ENCODE measurements at regions not wholly inside any gene's neighbourhood (a gene's known extent, or its start where the extent isn't known, plus 50 kb on each side); places are given as distances from the start of the nearest gene placed in this dataset.

DNA sequence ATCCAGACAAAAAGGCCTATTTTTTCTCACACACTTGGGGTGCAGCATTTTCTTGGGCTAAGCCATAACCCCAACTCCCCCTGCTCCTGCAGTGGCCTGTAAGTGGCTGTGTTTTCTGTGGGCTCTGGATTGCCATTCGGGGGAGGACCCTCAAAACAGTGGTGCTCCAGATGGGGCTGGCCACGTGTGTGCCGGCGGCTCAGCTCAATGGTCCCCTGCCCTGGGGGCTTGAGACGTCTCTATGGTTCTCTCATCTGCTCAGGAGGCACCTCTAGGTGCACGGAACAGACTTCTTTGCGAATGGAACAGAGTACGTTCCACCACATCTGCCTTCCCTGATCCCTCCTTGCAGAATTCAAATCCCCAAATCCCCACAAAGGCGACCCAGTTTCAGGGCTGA, 250.0 kb upstream of the SHH start:
- no peak for DNase-seq
- H3K4me1 Mint-ChIP-seq (ENCODE audit: low read depth), result no peaks in the 10 kb centered on the region
- no peak overlapping the region for H3K27ac Mint-ChIP-seq
- no peak for TF ChIP-seq CTCF (IDR thresholded peaks at IDR 0.05)
- H3K9me3 ChIP-seq (ENCODE audit: control insufficient read depth in 1 of 2, insufficient read depth in 1 of 2, low read length in 2 of 2), result peaks cover 0 to 29% of the 10 kb centered on the region in 2 experiments
- H3K9me3 Mint-ChIP-seq, result no peaks in the 10 kb centered on the region
- no peak overlapping the region for H3K4me3 Mint-ChIP-seq
- no peaks in the 10 kb centered on the region for H3K36me3 ChIP-seq (ENCODE audit: insufficient read depth, low read length)
- H3K27ac ChIP-seq (ENCODE audit: low read depth in 1 of 2, low read length in 2 of 2), result no peak overlapping the region
- ChIA-PET CTCF (no interaction called here), POLR2A (no interaction called here)
- intact Hi-C loops (cut with DNase I, micrococcal nuclease), result no loop called here
- ATAC-seq (ENCODE audit: poor library complexity), result no peak
- no peaks in the 10 kb centered on the region for H3K36me3 Mint-ChIP-seq (ENCODE audit: low read depth)
- H3K27me3 ChIP-seq (ENCODE audit: control insufficient read depth in 1 of 2, insufficient read depth in 2 of 2, low read length in 2 of 2), result peaks cover 0 to 2% of the 10 kb centered on the region in 2 experiments
- H3K4me3 ChIP-seq (ENCODE audit: low read length), result no peak overlapping the region
- no peaks in the 10 kb centered on the region for H3K4me1 ChIP-seq (ENCODE audit: insufficient read depth, low read length)
- peaks cover 7% of the 10 kb centered on the region for H3K27me3 Mint-ChIP-seq

DNA sequence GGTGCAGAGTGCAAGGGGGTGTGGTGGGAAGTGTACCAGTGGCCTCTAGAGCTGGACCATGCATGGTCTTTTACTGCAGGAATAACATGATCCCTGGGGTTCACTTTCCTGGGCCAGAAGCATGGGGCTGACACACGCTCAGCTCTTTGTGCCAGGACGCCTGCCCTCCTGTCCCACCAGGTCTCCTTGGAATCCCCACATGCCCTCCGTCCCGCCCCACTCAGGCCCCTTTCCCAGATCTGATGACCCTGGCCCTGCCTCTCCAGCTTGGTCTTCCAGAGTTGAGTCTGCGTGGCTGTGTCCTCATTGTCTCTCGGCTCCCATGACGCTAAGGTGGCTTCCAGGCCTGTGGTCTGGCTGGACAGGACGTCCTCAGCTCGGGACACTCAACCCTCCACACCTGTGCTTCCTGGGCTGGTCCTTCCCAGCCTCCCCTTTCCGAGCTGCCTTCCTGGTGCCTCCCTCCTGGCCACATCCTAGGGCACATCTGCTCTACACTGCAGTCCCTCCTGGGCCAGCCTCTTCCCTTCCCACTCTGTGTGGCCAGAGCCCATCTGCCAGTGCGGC, 249.5 kb upstream of the SHH start:
- no peak for ATAC-seq (ENCODE audit: poor library complexity)
- Mint-ChIP-seq H3K27me3 (peaks cover 7% of the 10 kb centered on the region), H3K36me3 (ENCODE audit: low read depth) (no peaks in the 10 kb centered on the region), H3K9me3 (no peaks in the 10 kb centered on the region), H3K27ac (no peak overlapping the region), H3K4me1 (ENCODE audit: low read depth) (no peaks in the 10 kb centered on the region), H3K4me3 (no peak overlapping the region)
- Histone ChIP-seq H3K4me1 (ENCODE audit: insufficient read depth, low read length) (no peaks in the 10 kb centered on the region), H3K4me3 (ENCODE audit: low read length) (no peak overlapping the region), H3K27me3 (ENCODE audit: control insufficient read depth in 1 of 2, insufficient read depth in 2 of 2, low read length in 2 of 2) (peaks cover 0 to 2% of the 10 kb centered on the region in 2 experiments), H3K9me3 (ENCODE audit: control insufficient read depth in 1 of 2, insufficient read depth in 1 of 2, low read length in 2 of 2) (peaks cover 0 to 25% of the 10 kb centered on the region in 2 experiments), H3K36me3 (ENCODE audit: insufficient read depth, low read length) (no peaks in the 10 kb centered on the region), H3K27ac (ENCODE audit: low read depth in 1 of 2, low read length in 2 of 2) (no peak overlapping the region)
- intact Hi-C loops (cut with DNase I, micrococcal nuclease), result no loop called here
- POLR2A ChIA-PET, result no interaction called here
- no peak for TF ChIP-seq CTCF (IDR thresholded peaks at IDR 0.05)
- DNase-seq, result no peak
- CTCF ChIA-PET, result no interaction called here

DNA sequence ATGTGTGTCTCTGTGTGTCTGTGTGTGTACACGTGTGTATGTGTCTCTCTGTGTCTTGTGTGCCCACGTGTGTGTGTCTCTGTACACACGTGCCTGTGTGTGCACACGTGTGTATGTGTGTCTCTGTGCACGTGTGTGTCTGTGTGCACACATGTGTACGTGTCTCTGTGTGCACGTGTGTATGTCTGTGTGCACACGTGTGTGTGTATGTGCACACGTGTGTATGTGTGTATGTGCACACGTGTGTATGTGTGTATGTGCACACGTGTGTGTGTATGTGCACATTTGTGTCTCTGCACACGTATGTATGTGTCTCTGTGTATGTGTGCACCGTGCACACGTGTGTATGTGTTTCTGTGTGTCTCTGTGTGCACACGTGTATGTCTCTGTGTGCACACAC, 248.7 kb upstream of the SHH start:
- no peak overlapping the region for H3K27ac Mint-ChIP-seq
- peaks cover 0 to 2% of the 10 kb centered on the region in 2 experiments for H3K27me3 ChIP-seq (ENCODE audit: control insufficient read depth in 1 of 2, insufficient read depth in 2 of 2, low read length in 2 of 2)
- no peaks in the 10 kb centered on the region for H3K36me3 Mint-ChIP-seq (ENCODE audit: low read depth)
- DNase-seq (no peak), ATAC-seq (ENCODE audit: poor library complexity) (no peak)
- H3K36me3 ChIP-seq (ENCODE audit: insufficient read depth, low read length), result no peaks in the 10 kb centered on the region
- intact Hi-C loops (cut with DNase I, micrococcal nuclease), result no loop called here
- no peaks in the 10 kb centered on the region for H3K4me1 Mint-ChIP-seq (ENCODE audit: low read depth)
- no peak overlapping the region for H3K4me3 ChIP-seq (ENCODE audit: low read length)
- no peak for TF ChIP-seq CTCF (IDR thresholded peaks at IDR 0.05)
- H3K9me3 ChIP-seq (ENCODE audit: control insufficient read depth in 1 of 2, insufficient read depth in 1 of 2, low read length in 2 of 2), result peaks cover 0 to 24% of the 10 kb centered on the region in 2 experiments
- CTCF ChIA-PET, result no interaction called here
- H3K4me1 ChIP-seq (ENCODE audit: insufficient read depth, low read length), result no peaks in the 10 kb centered on the region
- no peak overlapping the region for H3K4me3 Mint-ChIP-seq
- H3K9me3 Mint-ChIP-seq, result no peaks in the 10 kb centered on the region
- no peak overlapping the region for H3K27ac ChIP-seq (ENCODE audit: low read depth in 1 of 2, low read length in 2 of 2)
- peaks cover under 1% of the 10 kb centered on the region for H3K27me3 Mint-ChIP-seq
- POLR2A ChIA-PET, result no interaction called here

Data from CD4-positive, alpha-beta T cell (primary cell).